ENCODE measurements at regions not wholly inside any gene's neighbourhood (a gene's known extent, or its start where the extent isn't known, plus 50 kb on each side); places are given as distances from the start of the nearest gene placed in this dataset.

GRCh38 chr11:122209619-122210366 lies 93.8 kb upstream of the BLID start (continued):
- TF ChIP-seq CHD7 (IDR thresholded peaks at IDR 0.05; ENCODE audit: insufficient replicate concordance, low read length) = no peak
- no peak for TF ChIP-seq RAD21 (IDR thresholded peaks at IDR 0.05 in 1 of 2, conservative IDR thresholded peaks at IDR 0.05 in 1 of 2; ENCODE audit: low read depth in 2 of 2, low read length in 2 of 2)
- no peak for TF ChIP-seq POLR2AphosphoS5 (IDR thresholded peaks at IDR 0.05; ENCODE audit: low read depth, low read length)

Data from H1 (cell line).